ENCODE measurements at regions not wholly inside any gene's neighbourhood (a gene's known extent, or its start where the extent isn't known, plus 50 kb on each side); places are given as distances from the start of the nearest gene placed in this dataset.

GRCh38 chr1:88376421-88376820 lies 307.7 kb upstream of the PKN2 start:
- no peak for DNase-seq (ENCODE audit: low read depth)

GRCh38 chr1:88378560-88378959 lies 305.5 kb upstream of the PKN2 start:
- DNase-seq (ENCODE audit: low read depth), result no peak

GRCh38 chr1:88394958-88395357 lies 289.1 kb upstream of the PKN2 start:
- DNase-seq (ENCODE audit: low read depth), result no peak

- no peak for DNase-seq (ENCODE audit: low read depth)
These were observed 285.7 kb upstream of the PKN2 start for GRCh38 chr1:88398338-88398737.

GRCh38 chr1:88399690-88400089 lies 284.4 kb upstream of the PKN2 start:
- DNase-seq (ENCODE audit: low read depth), result no peak

- no peak for DNase-seq (ENCODE audit: low read depth)
These were observed 282.8 kb upstream of the PKN2 start for GRCh38 chr1:88401313-88401712.

- no peak for DNase-seq (ENCODE audit: low read depth)
These were observed 279.5 kb upstream of the PKN2 start for GRCh38 chr1:88404582-88404981.

- DNase-seq (ENCODE audit: low read depth), result no peak
These were observed 276.8 kb upstream of the PKN2 start for GRCh38 chr1:88407248-88407647.

- DNase-seq (ENCODE audit: low read depth), result no peak
These were observed 262.1 kb upstream of the PKN2 start for GRCh38 chr1:88421997-88422396.

- no peak for DNase-seq (ENCODE audit: low read depth)
These were observed 250.5 kb upstream of the PKN2 start for GRCh38 chr1:88433556-88433955.

- no peak for DNase-seq (ENCODE audit: low read depth)
These were observed 249.2 kb upstream of the PKN2 start for GRCh38 chr1:88434836-88435235.

- DNase-seq (ENCODE audit: low read depth), result no peak
These were observed 243.1 kb upstream of the PKN2 start for GRCh38 chr1:88441022-88441421.

GRCh38 chr1:88451856-88452255 lies 232.2 kb upstream of the PKN2 start:
- no peak for DNase-seq (ENCODE audit: low read depth)

GRCh38 chr1:88453295-88453694 lies 230.8 kb upstream of the PKN2 start:
- no peak for DNase-seq (ENCODE audit: low read depth)

GRCh38 chr1:88454781-88455180 lies 229.3 kb upstream of the PKN2 start:
- no peak for DNase-seq (ENCODE audit: low read depth)

GRCh38 chr1:88455621-88456256 lies 228.3 kb upstream of the PKN2 start:
- no peak for DNase-seq (ENCODE audit: low read depth)

- DNase-seq (ENCODE audit: low read depth), result no peak
These were observed 226.9 kb upstream of the PKN2 start for GRCh38 chr1:88457197-88457596.

- no peak for DNase-seq (ENCODE audit: low read depth)
These were observed 223.1 kb upstream of the PKN2 start for GRCh38 chr1:88461007-88461406.

- DNase-seq (ENCODE audit: low read depth), result no peak
These were observed 222.0 kb upstream of the PKN2 start for GRCh38 chr1:88462096-88462487.

GRCh38 chr1:88462488-88463261 lies 221.4 kb upstream of the PKN2 start:
- no peak for DNase-seq (ENCODE audit: low read depth)

- no peak for DNase-seq (ENCODE audit: low read depth)
These were observed 220.6 kb upstream of the PKN2 start for GRCh38 chr1:88463401-88463985.

- no peak for DNase-seq (ENCODE audit: low read depth)
These were observed 218.1 kb upstream of the PKN2 start for GRCh38 chr1:88466011-88466410.

GRCh38 chr1:88466899-88467580 lies 217.0 kb upstream of the PKN2 start:
- DNase-seq (ENCODE audit: low read depth), result no peak
